GM12875 (cell line): ENCODE measurements at regions not wholly inside any gene's neighbourhood (a gene's known extent, or its start where the extent isn't known, plus 50 kb on each side); places are given as distances from the start of the nearest gene placed in this dataset.
A peak's percentile ranks its signal among the peaks of the same experiment; 100 is the strongest.

Experiments used
- H3K4me3 ChIP-seq: one replicate; pipeline ENCODE4 v1.5.1; 2011; ENCODE audit warnings: low read depth, low read length, control low read depth
- TF ChIP-seq, protein P1 (sequence below): IDR thresholded peaks from 2 replicates; pipeline ENCODE4 v1.5.1; 2011; ENCODE audit warnings: low read depth, mild to moderate bottlenecking, control low read depth, inconsistent platforms, low read length, moderate library complexity, borderline replicate concordance; ENCODE audit not compliant: insufficient read depth

GRCh38 chr13:53200075-53200474 lies 171.5 kb downstream of the OLFM4 start:
- TF ChIP-seq, protein P1, sequence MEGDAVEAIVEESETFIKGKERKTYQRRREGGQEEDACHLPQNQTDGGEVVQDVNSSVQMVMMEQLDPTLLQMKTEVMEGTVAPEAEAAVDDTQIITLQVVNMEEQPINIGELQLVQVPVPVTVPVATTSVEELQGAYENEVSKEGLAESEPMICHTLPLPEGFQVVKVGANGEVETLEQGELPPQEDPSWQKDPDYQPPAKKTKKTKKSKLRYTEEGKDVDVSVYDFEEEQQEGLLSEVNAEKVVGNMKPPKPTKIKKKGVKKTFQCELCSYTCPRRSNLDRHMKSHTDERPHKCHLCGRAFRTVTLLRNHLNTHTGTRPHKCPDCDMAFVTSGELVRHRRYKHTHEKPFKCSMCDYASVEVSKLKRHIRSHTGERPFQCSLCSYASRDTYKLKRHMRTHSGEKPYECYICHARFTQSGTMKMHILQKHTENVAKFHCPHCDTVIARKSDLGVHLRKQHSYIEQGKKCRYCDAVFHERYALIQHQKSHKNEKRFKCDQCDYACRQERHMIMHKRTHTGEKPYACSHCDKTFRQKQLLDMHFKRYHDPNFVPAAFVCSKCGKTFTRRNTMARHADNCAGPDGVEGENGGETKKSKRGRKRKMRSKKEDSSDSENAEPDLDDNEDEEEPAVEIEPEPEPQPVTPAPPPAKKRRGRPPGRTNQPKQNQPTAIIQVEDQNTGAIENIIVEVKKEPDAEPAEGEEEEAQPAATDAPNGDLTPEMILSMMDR, result no peak

GRCh38 chr13:53200498-53201453 lies 172.2 kb downstream of the OLFM4 start:
- TF ChIP-seq, protein P1, result 0 out of 2 replicates have a peak, but pooled peaks have one; percentile 10
- H3K4me3 ChIP-seq, result no peak overlapping the region

More at GRCh38 chr13:53200075-53200474, 171.5 kb downstream of the OLFM4 start:
- no peak overlapping the region for H3K4me3 ChIP-seq

GRCh38 chr13:53201454-53202225 lies 173.0 kb downstream of the OLFM4 start:
- TF ChIP-seq, protein P1, result no peak
- H3K4me3 ChIP-seq, result no peak overlapping the region

GRCh38 chr13:53204598-53204997 lies 176.0 kb downstream of the OLFM4 start:
- TF ChIP-seq, protein P1, result no peak
- no peak overlapping the region for H3K4me3 ChIP-seq

- no peak overlapping the region for H3K4me3 ChIP-seq
- TF ChIP-seq, protein P1, result 0 out of 2 replicates have a peak, but pooled peaks have one; percentile 25
Measured at GRCh38 chr13:53206455-53206854, 177.8 kb downstream of the OLFM4 start.

GRCh38 chr13:53207556-53207955 lies 178.9 kb downstream of the OLFM4 start:
- TF ChIP-seq, protein P1, result no peak
- no peak overlapping the region for H3K4me3 ChIP-seq
